Mesenchymal stem cell (in vitro differentiated cells and primary cell): ENCODE measurements at regions not wholly inside any gene's neighbourhood (a gene's known extent, or its start where the extent isn't known, plus 50 kb on each side); places are given as distances from the start of the nearest gene placed in this dataset.

Source experiments
- DNase-seq: peaks from one replicate; pipeline ENCODE4 v3.0.0-alpha.2; 2013
- H2AFZ ChIP-seq: one replicate; pipeline ENCODE4 v1.6.1; 2013; ENCODE audit warnings: low read depth, mild to moderate bottlenecking, control low read depth, inconsistent platforms, low read length, moderate library complexity
- H2AK5ac ChIP-seq: 2 replicates; pipeline ENCODE4 v1.6.1; 2013; ENCODE audit warnings: low read length, moderate library complexity, mild to moderate bottlenecking, inconsistent platforms; ENCODE audit not compliant: severe bottlenecking
- H2BK120ac ChIP-seq: one replicate; pipeline ENCODE4 v1.6.1; 2013; ENCODE audit warnings: low read depth, mild to moderate bottlenecking, inconsistent platforms, low read length, moderate library complexity
- H2BK12ac ChIP-seq, 2 experiments: one replicate each; pipeline ENCODE4 v1.6.1; 2013; ENCODE audit warnings: inconsistent platforms in 2 of 2, low read length in 2 of 2, mild to moderate bottlenecking in 2 of 2, moderate library complexity in 2 of 2, control low read depth in 1 of 2
- H2BK15ac ChIP-seq: one replicate; pipeline ENCODE4 v1.6.1; 2013; ENCODE audit warnings: mild to moderate bottlenecking, low read depth, inconsistent platforms; ENCODE audit not compliant: poor library complexity, severe bottlenecking
- H2BK5ac ChIP-seq: 2 replicates; pipeline ENCODE4 v1.6.1; 2013; ENCODE audit warnings: low read depth, mild to moderate bottlenecking, low read length, control low read depth, inconsistent platforms; ENCODE audit not compliant: poor library complexity, severe bottlenecking
- H3K14ac ChIP-seq, 2 experiments: one replicate each; pipeline ENCODE4 v1.6.1; 2013; ENCODE audit warnings: inconsistent platforms in 2 of 2, low read length in 2 of 2, control low read depth in 1 of 2, mild to moderate bottlenecking in 1 of 2, moderate library complexity in 1 of 2
- H3K18ac ChIP-seq, 2 experiments: one replicate each; pipeline ENCODE4 v1.6.1; 2013; ENCODE audit warnings: inconsistent platforms in 2 of 2, low read length in 2 of 2, control low read depth in 1 of 2, low read depth in 1 of 2, mild to moderate bottlenecking in 1 of 2
- H3K23ac ChIP-seq, 2 experiments: one replicate each; pipeline ENCODE4 v1.6.1; 2013; ENCODE audit warnings: inconsistent platforms in 2 of 2, low read length in 2 of 2, mild to moderate bottlenecking in 2 of 2, moderate library complexity in 2 of 2, control low read depth in 1 of 2
- H3K27ac ChIP-seq: 2 replicates; pipeline ENCODE4 v1.5.1; 2013; ENCODE audit warnings: mild to moderate bottlenecking, moderate library complexity, low read length, control low read depth, inconsistent platforms; ENCODE audit not compliant: poor library complexity, severe bottlenecking
- H3K27me3 ChIP-seq, 2 experiments: 2 replicates each; pipeline versions ENCODE4 v1.6.1 to v1.7.0; 2013; ENCODE audit warnings: low read length in 2 of 2, mild to moderate bottlenecking in 2 of 2, moderate library complexity in 2 of 2, control low read depth in 1 of 2, inconsistent platforms in 1 of 2; ENCODE audit not compliant: control insufficient read depth in 1 of 2, insufficient read depth in 1 of 2
- H3K36me3 ChIP-seq, 2 experiments: 2 replicates each; pipeline versions ENCODE4 v1.6.1 to v1.7.0; 2013; ENCODE audit warnings: low read length in 2 of 2, control low read depth in 1 of 2, inconsistent platforms in 1 of 2, low read depth in 1 of 2, mild to moderate bottlenecking in 1 of 2; ENCODE audit not compliant: insufficient read depth in 2 of 2, control insufficient read depth in 1 of 2
- H3K4ac ChIP-seq, 2 experiments: one replicate each; pipeline ENCODE4 v1.6.1; 2013; ENCODE audit warnings: inconsistent platforms in 2 of 2, low read length in 2 of 2, mild to moderate bottlenecking in 2 of 2, moderate library complexity in 2 of 2, control low read depth in 1 of 2, low read depth in 1 of 2
- H3K4me1 ChIP-seq: 2 replicates; pipeline ENCODE4 v1.6.1; 2013; ENCODE audit warnings: low read depth, low read length, control low read depth; ENCODE audit not compliant: control insufficient read depth, insufficient read depth
- H3K4me2 ChIP-seq: 2 replicates; pipeline ENCODE4 v1.6.1; 2013; ENCODE audit warnings: low read length, mild to moderate bottlenecking, inconsistent platforms; ENCODE audit not compliant: poor library complexity, severe bottlenecking
- H3K4me3 ChIP-seq, 2 experiments: 2 replicates each; pipeline versions ENCODE4 v1.5.1 to v1.7.0; 2013; ENCODE audit warnings: low read length in 2 of 2, mild to moderate bottlenecking in 2 of 2, control low read depth in 1 of 2, low read depth in 1 of 2; ENCODE audit not compliant: insufficient read depth in 1 of 2
- H3K79me1 ChIP-seq: replicated peaks from 2 replicates; pipeline ENCODE4 v1.6.1; 2013; ENCODE audit warnings: mild to moderate bottlenecking, control low read depth, low read length, inconsistent platforms; ENCODE audit not compliant: poor library complexity, severe bottlenecking
- H3K9ac ChIP-seq: 2 replicates; pipeline ENCODE4 v1.7.0; 2013; ENCODE audit warnings: mild to moderate bottlenecking, low read length, moderate library complexity
- H3K9me3 ChIP-seq: 2 replicates; pipeline ENCODE4 v1.7.0; 2013; ENCODE audit warnings: mild to moderate bottlenecking, low read length; ENCODE audit not compliant: control insufficient read depth
- H4K8ac ChIP-seq: one replicate; pipeline ENCODE4 v1.6.1; 2013; ENCODE audit warnings: inconsistent platforms, mild to moderate bottlenecking, low read length, moderate library complexity
- H4K91ac ChIP-seq: one replicate; pipeline ENCODE4 v1.6.1; 2013; ENCODE audit warnings: mild to moderate bottlenecking, low read length, inconsistent platforms
- WGBS: methylation state at CpG from one replicate; pipeline ENCODE4 v1.1.7; 2013; ENCODE audit warnings: mixed read lengths; 5-methylcytosine and 5-hydroxymethylcytosine counted together

DNA sequence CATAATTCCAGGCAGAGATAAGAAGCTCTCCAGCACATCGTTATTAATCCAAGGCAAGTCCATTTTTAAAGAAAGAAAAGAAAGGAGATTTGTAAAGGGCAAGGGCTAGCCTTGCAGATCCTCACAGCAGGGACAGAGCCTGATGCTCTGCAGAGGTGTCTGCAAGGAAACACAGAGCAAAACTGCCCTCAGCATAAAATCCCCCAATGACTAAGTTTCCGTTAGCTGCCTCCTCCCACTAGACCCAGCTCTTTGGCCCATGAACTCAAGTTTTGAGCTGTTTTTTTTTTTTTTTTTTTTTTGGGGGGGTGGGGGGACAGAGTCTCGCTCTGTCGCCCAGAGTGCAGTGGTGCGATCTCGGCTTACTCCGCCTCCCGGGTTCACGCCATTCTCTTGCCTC, 300.7 kb downstream of the MTERF1 start:
- Histone ChIP-seq H2AFZ (no peak overlapping the region), H4K8ac (no peak overlapping the region), H3K27me3 (no peaks in the 10 kb centered on the region), H2AK5ac (no peak overlapping the region), H3K18ac (no peak overlapping the region), H3K9me3 (no peaks in the 10 kb centered on the region), H3K4me2 (no peak overlapping the region), H4K91ac (no peak overlapping the region), H3K79me1 (no peaks in the 10 kb centered on the region), H3K4me3 (no peak overlapping the region), H2BK120ac (no peak overlapping the region), H3K14ac (no peak overlapping the region), H3K9ac (no peak overlapping the region), H2BK12ac (no peak overlapping the region), H2BK15ac (no peak overlapping the region), H3K4me1 (no peaks in the 10 kb centered on the region), H2BK5ac (no peak overlapping the region), H3K23ac (no peak overlapping the region), H3K27ac (no peak overlapping the region), H3K36me3 (no peaks in the 10 kb centered on the region), H3K4ac (no peak overlapping the region)
- DNase-seq: no peak
- WGBS: 86% methylated on average over 1 of the region's 9 CpGs

DNA sequence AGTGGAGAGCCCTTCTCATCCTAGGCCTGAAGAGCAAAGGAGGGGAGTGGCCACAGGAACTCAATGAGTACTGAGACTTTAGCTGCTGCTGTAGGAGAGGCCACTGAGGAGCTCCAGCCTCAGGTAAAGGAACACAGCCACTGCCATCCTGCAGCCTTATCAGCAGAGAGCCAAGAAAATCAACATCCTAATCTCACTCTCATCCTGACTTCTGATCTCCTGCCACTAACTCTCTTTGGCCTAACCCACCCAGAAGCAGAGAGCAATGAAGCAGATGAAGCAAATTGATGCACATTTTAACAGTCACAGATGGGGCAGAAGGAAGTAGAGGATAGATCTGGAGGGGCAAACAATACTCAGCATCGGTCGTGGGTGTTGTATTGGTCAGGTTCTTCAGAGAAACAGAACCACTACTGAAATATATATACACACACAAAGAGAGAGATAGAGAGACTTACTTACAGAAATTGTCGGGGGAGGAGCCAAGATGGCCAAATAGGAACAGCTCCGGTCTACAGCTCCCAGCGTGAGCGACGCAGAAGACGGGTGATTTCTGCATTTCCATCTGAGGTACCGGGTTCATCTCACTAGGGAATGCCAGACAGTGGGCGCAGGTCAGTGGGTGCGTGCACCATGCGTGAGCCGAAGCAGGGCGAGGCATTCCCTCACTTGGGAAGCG, 297.6 kb downstream of the MTERF1 start:
- 94% methylated on average over 13 of the region's 15 CpGs for WGBS
- Histone ChIP-seq H3K4me2 (no peak overlapping the region), H3K14ac (no peak overlapping the region), H2BK15ac (no peak overlapping the region), H3K18ac (no peak overlapping the region), H3K27ac (no peak overlapping the region), H3K4me1 (no peaks in the 10 kb centered on the region), H3K36me3 (no peaks in the 10 kb centered on the region), H3K9me3 (no peaks in the 10 kb centered on the region), H2AK5ac (no peak overlapping the region), H3K27me3 (no peaks in the 10 kb centered on the region), H2BK120ac (no peak overlapping the region), H2BK5ac (no peak overlapping the region), H3K9ac (no peak overlapping the region), H2BK12ac (no peak overlapping the region), H4K91ac (no peak overlapping the region), H3K4me3 (no peak overlapping the region), H2AFZ (no peak overlapping the region), H3K23ac (no peak overlapping the region), H3K4ac (no peak overlapping the region), H4K8ac (no peak overlapping the region), H3K79me1 (no peaks in the 10 kb centered on the region)
- no peak for DNase-seq

DNA sequence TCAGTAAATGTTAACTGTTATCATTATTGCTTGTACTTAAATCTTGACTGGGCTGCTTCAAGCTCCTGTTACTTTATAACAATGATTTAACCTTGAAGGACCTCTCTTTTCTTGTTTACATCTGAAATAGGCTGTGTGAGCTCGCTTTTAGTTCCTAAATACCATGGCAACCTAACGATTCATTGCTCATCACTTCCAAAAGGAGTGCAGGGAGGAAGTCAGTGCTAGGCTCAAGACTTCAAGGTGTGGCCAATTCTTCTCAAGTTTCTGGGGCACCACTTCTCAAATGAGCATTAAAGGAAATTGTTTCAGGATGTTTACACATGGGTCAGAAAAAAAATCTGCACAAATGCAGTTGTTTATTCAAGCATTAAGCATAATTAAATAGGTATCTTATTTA, 284.2 kb downstream of the MTERF1 start:
- Histone ChIP-seq H3K9ac (no peak overlapping the region), H3K27ac (no peak overlapping the region), H2AFZ (no peak overlapping the region), H3K4me1 (no peaks in the 10 kb centered on the region), H3K4ac (no peak overlapping the region), H3K14ac (no peak overlapping the region), H2AK5ac (no peak overlapping the region), H3K79me1 (no peaks in the 10 kb centered on the region), H2BK5ac (no peak overlapping the region), H4K91ac (no peak overlapping the region), H4K8ac (no peak overlapping the region), H3K9me3 (no peaks in the 10 kb centered on the region), H3K4me3 (no peak overlapping the region), H3K18ac (no peak overlapping the region), H2BK12ac (no peak overlapping the region), H3K4me2 (no peak overlapping the region), H3K27me3 (no peaks in the 10 kb centered on the region), H3K23ac (no peak overlapping the region), H2BK120ac (no peak overlapping the region), H2BK15ac (no peak overlapping the region), H3K36me3 (no peaks in the 10 kb centered on the region)
- no peak for DNase-seq
- WGBS: 24% methylated on average over 2 of the region's 2 CpGs

DNA sequence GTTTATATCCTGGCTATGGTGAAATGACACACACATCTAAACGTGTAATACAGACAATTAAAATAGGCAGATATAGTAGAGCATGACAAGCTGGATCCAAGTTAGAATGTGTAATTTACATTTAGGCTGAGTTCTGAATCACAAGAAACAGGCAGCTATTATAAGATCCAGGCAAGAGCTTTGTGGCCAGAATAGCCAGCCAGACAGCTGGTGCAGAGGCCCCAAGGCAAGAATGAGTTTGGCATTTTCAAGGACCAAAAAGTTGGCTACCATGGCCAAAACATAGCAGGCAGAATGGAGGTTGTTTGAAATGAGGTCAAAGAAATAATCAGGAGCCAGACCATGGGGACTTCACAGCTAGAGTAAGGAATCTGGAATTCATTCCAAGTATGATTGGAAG, 281.7 kb downstream of the MTERF1 start:
- 100% methylated on average over 1 of the region's 1 CpG for WGBS
- no peak overlapping the region for H2BK15ac ChIP-seq
- H2BK120ac ChIP-seq: no peak overlapping the region
- H3K18ac ChIP-seq: no peak overlapping the region
- no peak overlapping the region for H2BK12ac ChIP-seq
- no peak overlapping the region for H3K4me2 ChIP-seq
- H3K14ac ChIP-seq: no peak overlapping the region
- no peaks in the 10 kb centered on the region for H3K4me1 ChIP-seq
- DNase-seq: no peak
- H2AFZ ChIP-seq: no peak overlapping the region
- no peaks in the 10 kb centered on the region for H3K79me1 ChIP-seq
- no peak overlapping the region for H4K8ac ChIP-seq
- no peak overlapping the region for H3K4me3 ChIP-seq
- no peak overlapping the region for H2AK5ac ChIP-seq
- H3K27ac ChIP-seq: no peak overlapping the region
- no peak overlapping the region for H3K23ac ChIP-seq
- no peak overlapping the region for H4K91ac ChIP-seq
- no peak overlapping the region for H3K9ac ChIP-seq
- no peaks in the 10 kb centered on the region for H3K9me3 ChIP-seq
- H3K27me3 ChIP-seq: no peaks in the 10 kb centered on the region
- no peaks in the 10 kb centered on the region for H3K36me3 ChIP-seq
- H3K4ac ChIP-seq: no peak overlapping the region
- no peak overlapping the region for H2BK5ac ChIP-seq
